Spinal cord (tissue), 9 donors: ENCODE measurements at regions not wholly inside any gene's neighbourhood (a gene's known extent, or its start where the extent isn't known, plus 50 kb on each side); places are given as distances from the start of the nearest gene placed in this dataset.
"Not testable (repeated sequence)": the region's sequence is repeated elsewhere in the genome, so short reads cannot be mapped to it uniquely, and the experiment has no call there.

Experiments used
- DNase-seq, 6 donors: peaks; one replicate each; pipeline versions ENCODE4 v3.0.0 to v3.0.0-alpha.2; 2013 to 2015; ENCODE audit warnings: low spot score in 6 of 6, low read depth in 4 of 6
- H3K27ac ChIP-seq: one replicate; pipeline ENCODE4 v1.5.1; 2013; ENCODE audit warnings: low read depth, low read length, control low read depth
- H3K27me3 ChIP-seq: one replicate; pipeline ENCODE4 v1.6.1; 2013; ENCODE audit warnings: low read length; ENCODE audit not compliant: control insufficient read depth, insufficient read depth
- H3K36me3 ChIP-seq: one replicate; pipeline ENCODE4 v1.6.1; 2013; ENCODE audit warnings: low read length; ENCODE audit not compliant: control insufficient read depth, insufficient read depth
- H3K4me1 ChIP-seq: one replicate; pipeline ENCODE4 v1.6.1; 2013; ENCODE audit warnings: low read length; ENCODE audit not compliant: control insufficient read depth, insufficient read depth
- H3K4me3 ChIP-seq: one replicate; pipeline ENCODE4 v1.5.1; 2013; ENCODE audit warnings: low read depth, low read length, control low read depth
- H3K9me3 ChIP-seq: one replicate; pipeline ENCODE4 v1.6.1; 2013; ENCODE audit warnings: low read length; ENCODE audit not compliant: control insufficient read depth, insufficient read depth
- WGBS: methylation state at CpG from one replicate; pipeline ENCODE4 v1.1.5; 2013; ENCODE audit warnings: missing lambda C conversion rate; ENCODE audit not compliant: insufficient coverage; 5-methylcytosine and 5-hydroxymethylcytosine counted together
- donor health status: healthy.

DNA sequence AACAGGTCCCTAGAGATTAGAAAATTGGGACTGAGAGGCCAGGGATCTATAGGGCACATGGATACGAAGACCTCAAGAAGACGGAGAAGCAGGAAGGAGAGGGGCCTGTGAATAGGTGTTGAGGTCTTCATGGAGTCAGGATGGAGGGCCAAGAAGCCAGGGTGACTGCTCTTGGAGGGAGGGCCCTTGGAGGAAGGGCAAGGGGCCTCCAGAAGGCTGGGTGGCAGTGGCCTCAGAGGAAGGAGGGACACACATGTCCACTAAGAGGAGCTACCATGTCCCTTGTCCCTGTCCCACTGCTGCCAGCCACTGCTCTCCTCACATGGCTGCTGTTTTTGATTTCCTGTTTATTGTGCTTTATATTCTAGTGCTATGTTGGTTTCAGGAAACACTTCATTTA lies 589.5 kb upstream of the B3GAT1 start:
- H3K4me3 ChIP-seq = no peak overlapping the region
- peaks cover 15% of the 10 kb centered on the region for H3K4me1 ChIP-seq
- no peaks in the 10 kb centered on the region for H3K27me3 ChIP-seq
- 90% methylated on average over 2 of the region's 2 CpGs for WGBS
- no peaks in the 10 kb centered on the region for H3K9me3 ChIP-seq
- H3K36me3 ChIP-seq = no peaks in the 10 kb centered on the region
- no peak overlapping the region for H3K27ac ChIP-seq
- no peak for DNase-seq

DNA sequence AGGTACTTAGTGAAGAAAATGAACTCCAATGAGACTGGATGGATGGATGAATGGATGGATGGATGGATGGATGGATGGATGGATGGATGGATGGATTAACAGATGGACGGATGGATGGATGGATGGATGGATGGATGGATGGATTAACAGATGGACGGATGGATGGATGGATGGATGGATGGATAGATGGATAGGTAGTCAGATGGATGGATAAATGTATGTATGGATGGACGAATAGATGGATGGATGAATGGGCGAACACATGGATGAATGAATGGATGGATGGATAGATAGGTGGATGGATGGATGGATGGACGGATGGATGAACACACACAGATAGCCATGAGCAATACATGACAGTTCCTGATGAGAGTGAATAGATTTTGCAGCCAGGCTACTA lies 589.0 kb upstream of the B3GAT1 start:
- DNase-seq, H3K27me3 ChIP-seq, H3K36me3 ChIP-seq, H3K4me3 ChIP-seq, H3K9me3 ChIP-seq, H3K27ac ChIP-seq: not testable (repeated sequence)
- peaks cover 10% of the 10 kb centered on the region for H3K4me1 ChIP-seq
- whole genome bisulfite sequencing = 67% methylated on average over 3 of the region's 5 CpGs

DNA sequence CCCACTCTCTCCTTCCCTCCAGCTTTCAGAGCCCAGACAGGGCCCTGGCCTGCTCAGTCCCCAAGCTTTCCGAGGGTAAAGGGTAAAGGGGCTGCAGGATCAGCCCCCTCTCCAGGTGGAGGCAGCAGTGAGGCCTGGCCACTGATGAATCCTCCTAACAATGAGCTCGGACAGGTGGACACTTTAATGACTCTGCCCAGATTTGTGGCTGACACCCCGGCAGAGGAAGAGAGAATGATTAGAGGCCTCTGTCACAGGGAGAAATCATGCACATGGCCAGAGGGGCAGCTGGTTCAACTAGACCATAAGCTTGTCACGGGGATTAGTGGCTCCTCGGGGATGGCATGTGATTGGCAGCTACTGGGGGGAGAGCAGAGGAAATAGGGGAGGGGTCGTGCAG lies 587.5 kb upstream of the B3GAT1 start:
- H3K4me3 ChIP-seq = no peak overlapping the region
- no peaks in the 10 kb centered on the region for H3K27me3 ChIP-seq
- H3K27ac ChIP-seq = no peak overlapping the region
- H3K9me3 ChIP-seq = no peaks in the 10 kb centered on the region
- DNase-seq = no peak
- WGBS = 36% methylated on average over 6 of the region's 6 CpGs
- peaks cover 7% of the 10 kb centered on the region for H3K4me1 ChIP-seq
- H3K36me3 ChIP-seq = no peaks in the 10 kb centered on the region

DNA sequence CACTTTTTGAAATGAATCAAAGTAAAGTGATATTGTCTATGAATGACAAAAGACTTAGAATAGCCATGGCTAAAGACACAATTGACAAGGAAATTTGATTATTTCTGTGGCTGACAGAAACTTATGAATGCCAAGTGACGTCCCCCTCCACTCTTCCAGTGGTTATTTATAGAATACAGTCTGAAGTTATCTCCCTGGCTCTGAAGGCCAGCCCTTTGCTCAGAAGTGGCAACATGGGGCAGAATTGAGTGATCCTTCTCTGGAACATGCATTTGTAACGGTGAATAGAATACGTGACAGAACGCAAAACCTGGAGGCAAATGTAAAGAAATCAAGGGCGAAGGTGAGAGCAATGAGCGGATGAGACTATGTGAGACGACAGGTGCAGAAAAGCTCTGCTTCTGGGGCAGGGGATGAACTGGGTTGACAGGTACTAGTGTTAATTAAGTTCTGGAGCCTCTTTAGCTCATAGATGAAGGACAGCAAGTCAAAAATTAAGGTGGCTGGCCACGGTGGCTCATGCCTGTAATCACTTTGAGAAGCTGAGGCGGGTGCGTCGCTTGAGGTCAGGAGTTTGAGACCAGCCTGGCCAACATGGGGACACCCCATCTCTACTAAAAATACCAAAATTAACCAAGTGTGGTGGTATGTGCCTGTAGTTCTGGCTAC lies 585.7 kb upstream of the B3GAT1 start:
- DNase-seq = no peak
- no peaks in the 10 kb centered on the region for H3K27me3 ChIP-seq
- no peak overlapping the region for H3K27ac ChIP-seq
- H3K4me1 ChIP-seq = peaks cover 2% of the 10 kb centered on the region
- H3K36me3 ChIP-seq = no peaks in the 10 kb centered on the region
- no peak overlapping the region for H3K4me3 ChIP-seq
- WGBS = 93% methylated on average over 7 of the region's 11 CpGs
- no peaks in the 10 kb centered on the region for H3K9me3 ChIP-seq

DNA sequence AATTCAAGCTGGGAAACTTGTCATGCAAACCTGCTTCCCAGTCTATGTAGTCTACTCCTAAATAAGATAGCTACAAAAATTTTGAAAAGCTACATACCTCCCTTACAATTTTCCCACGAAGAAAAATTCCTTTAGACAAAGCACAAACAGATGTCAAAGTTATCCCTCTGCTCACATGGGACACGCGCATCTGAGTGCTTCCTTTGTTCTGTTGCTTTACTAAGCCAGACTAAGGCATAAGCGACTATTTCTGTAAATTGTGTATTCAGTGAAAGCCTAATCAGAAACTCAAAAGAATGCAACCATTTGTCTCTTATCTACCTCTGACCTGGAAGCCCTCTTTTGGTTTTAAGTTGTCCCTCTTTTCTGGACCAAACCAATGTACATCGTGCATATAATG lies 583.7 kb upstream of the B3GAT1 start:
- Histone ChIP-seq H3K4me1 (peaks cover 2% of the 10 kb centered on the region), H3K27ac (no peak overlapping the region), H3K9me3 (no peaks in the 10 kb centered on the region), H3K4me3 (no peak overlapping the region), H3K27me3 (no peaks in the 10 kb centered on the region), H3K36me3 (no peaks in the 10 kb centered on the region)
- peak in 1 of 6 donors; percentile 23 for DNase-seq
- WGBS = 23% methylated on average over 2 of the region's 5 CpGs

DNA sequence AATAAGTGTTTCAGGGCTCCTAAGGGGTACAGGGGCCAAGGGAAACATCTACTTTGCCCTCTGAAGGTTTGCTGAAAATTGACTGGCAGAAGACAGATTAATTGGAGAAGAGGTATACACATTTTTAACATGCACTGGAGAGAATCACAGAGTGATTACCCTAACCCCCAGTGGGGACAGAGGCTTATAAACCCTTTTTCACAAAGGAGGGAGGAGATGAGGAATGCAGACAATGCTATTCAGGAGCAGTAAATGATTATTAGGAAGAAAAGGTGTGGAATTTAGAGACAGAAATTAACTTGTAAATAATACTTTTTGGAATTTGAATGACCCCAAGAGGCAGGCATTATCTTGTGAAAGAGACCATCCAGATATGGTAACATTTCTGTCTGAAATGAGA lies 582.4 kb upstream of the B3GAT1 start:
- no peaks in the 10 kb centered on the region for H3K4me1 ChIP-seq
- H3K4me3 ChIP-seq = no peak overlapping the region
- DNase-seq = no peak
- H3K9me3 ChIP-seq = no peaks in the 10 kb centered on the region
- H3K27me3 ChIP-seq = no peaks in the 10 kb centered on the region
- H3K27ac ChIP-seq = no peak overlapping the region
- H3K36me3 ChIP-seq = no peaks in the 10 kb centered on the region

DNA sequence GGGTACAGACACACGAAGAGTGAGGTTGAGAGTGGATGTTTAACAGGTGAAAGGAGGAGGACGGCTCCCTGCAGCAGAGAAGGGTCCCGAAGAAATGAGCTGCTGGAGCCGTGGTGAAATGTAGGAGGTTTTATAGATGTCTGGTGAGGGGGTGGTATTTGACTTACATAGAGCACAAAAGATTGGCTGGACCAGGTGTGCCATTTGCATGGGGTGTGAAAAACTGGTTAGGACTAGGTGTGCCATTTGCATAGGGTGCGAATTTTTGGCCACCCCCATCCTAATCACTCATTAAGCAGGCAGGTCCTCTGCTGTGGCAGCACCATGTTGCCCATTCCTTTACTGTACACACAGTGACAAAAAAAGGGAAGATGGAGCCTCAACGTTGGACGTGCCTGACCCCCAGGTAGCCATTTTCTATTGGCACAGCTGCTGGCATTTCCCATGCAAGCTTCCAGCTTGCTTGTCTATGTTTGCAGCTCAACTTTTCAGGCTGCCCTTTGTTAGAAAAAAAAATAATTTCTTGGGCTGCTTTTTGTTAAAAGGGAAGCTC lies 581.7 kb upstream of the B3GAT1 start:
- no peak overlapping the region for H3K27ac ChIP-seq
- WGBS = 68% methylated on average over 5 of the region's 7 CpGs
- no peak for DNase-seq

DNA sequence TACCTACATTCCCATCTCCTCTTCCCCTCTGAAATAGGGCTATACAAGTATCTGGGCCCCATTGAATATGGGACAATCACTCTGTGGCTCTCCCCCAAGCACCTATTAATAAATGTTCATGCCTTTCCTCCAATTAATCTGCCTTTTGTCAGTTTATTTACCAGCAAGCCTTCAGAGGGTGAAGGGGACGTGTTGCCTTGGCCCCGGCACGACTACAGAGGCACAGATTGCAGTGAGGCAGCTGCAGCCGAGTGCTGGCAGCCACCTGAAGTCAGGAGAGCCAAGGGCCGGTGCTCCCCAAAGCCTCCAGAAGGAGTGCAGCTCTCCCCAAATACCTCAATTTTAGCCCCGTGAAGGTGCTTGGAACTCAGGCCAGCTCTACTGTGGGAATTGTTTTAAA lies 580.9 kb upstream of the B3GAT1 start:
- H3K9me3 ChIP-seq = no peaks in the 10 kb centered on the region
- no peaks in the 10 kb centered on the region for H3K27me3 ChIP-seq
- WGBS = 43% methylated on average over 5 of the region's 6 CpGs
- peaks cover 5% of the 10 kb centered on the region for H3K4me1 ChIP-seq
- H3K36me3 ChIP-seq = no peaks in the 10 kb centered on the region
- no peak for DNase-seq
- H3K27ac ChIP-seq = no peak overlapping the region
- H3K4me3 ChIP-seq = no peak overlapping the region

More for the DNA sequence above, 581.7 kb upstream of the B3GAT1 start:
- H3K36me3 ChIP-seq = no peaks in the 10 kb centered on the region
- peaks cover under 1% of the 10 kb centered on the region for H3K4me1 ChIP-seq
- no peak overlapping the region for H3K4me3 ChIP-seq
- no peaks in the 10 kb centered on the region for H3K9me3 ChIP-seq
- no peaks in the 10 kb centered on the region for H3K27me3 ChIP-seq

DNA sequence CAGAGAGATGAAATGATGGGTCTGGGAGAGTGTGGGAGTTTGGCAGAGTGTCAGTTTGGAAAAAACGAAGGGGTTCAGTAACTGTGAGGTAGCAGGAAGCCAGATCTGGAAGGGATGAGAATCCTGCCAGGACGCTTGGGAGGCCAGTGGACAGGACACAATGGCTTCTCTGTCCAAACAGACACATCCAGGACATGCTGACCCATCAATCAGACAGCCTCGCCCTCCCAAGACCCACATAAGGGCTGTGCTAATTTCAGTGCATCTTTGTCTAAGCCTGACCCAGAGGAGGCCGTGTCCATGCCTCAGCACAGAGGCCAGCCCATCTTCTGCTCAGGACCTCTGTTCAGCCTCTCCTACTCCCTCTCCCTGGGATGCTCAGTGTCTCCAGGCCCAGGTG lies 576.5 kb upstream of the B3GAT1 start:
- Histone ChIP-seq H3K4me1 (peaks cover 8% of the 10 kb centered on the region), H3K27ac (no peak overlapping the region)

DNA sequence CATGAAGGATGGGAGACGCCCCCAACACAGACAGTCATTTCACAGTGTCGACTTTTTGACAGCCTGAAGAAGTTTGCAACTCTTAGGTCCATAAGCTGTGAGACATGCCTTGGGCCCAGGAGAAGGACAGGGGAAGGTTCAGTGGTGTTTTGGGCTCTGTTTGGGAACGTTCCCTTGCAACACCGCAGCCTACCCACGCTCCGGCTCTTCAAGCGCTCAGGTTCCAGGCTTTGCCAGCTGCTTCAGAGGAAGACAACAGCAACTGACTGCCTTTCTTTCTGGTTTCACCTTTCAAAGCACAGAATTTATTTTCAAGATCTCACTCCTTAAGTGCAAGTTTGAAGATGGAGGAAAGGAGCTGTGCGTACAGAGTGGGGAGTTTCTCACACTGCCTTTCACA lies 575.8 kb upstream of the B3GAT1 start:
- no peaks in the 10 kb centered on the region for H3K27me3 ChIP-seq
- peaks cover 8% of the 10 kb centered on the region for H3K4me1 ChIP-seq
- DNase-seq = no peak
- H3K4me3 ChIP-seq = no peak overlapping the region
- 70% methylated on average over 3 of the region's 8 CpGs for WGBS
- no peaks in the 10 kb centered on the region for H3K9me3 ChIP-seq
- no peaks in the 10 kb centered on the region for H3K36me3 ChIP-seq
- H3K27ac ChIP-seq = no peak overlapping the region

More for the DNA sequence above, 576.5 kb upstream of the B3GAT1 start:
- H3K27me3 ChIP-seq = no peaks in the 10 kb centered on the region
- H3K4me3 ChIP-seq = no peak overlapping the region
- H3K9me3 ChIP-seq = no peaks in the 10 kb centered on the region
- H3K36me3 ChIP-seq = no peaks in the 10 kb centered on the region
- DNase-seq = peak in 1 of 6 donors; percentile 22
- WGBS = 44% methylated on average over 4 of the region's 4 CpGs
